Osteoblast (primary cell): ENCODE measurements at regions not wholly inside any gene's neighbourhood (a gene's known extent, or its start where the extent isn't known, plus 50 kb on each side); places are given as distances from the start of the nearest gene placed in this dataset.
A peak's percentile ranks its signal among the peaks of the same experiment; 100 is the strongest.

Experiments
- DNase-seq: peaks from one replicate; pipeline ENCODE4 v3.0.0; 2011; ENCODE audit warnings: low spot score, mixed read lengths; ENCODE audit not compliant: insufficient read length; ENCODE audit errors: missing footprints
- H2AFZ ChIP-seq: 2 replicates; pipeline ENCODE4 v1.6.0; 2011; ENCODE audit warnings: mild to moderate bottlenecking, low read length
- H3K27ac ChIP-seq: 2 replicates; pipeline ENCODE4 v1.5.1; 2011; ENCODE audit warnings: mild to moderate bottlenecking, low read depth, low read length, moderate library complexity
- H3K27me3 ChIP-seq: 2 replicates; pipeline ENCODE4 v1.6.0; 2012; ENCODE audit warnings: mild to moderate bottlenecking, control low read depth, inconsistent platforms, low read length, moderate library complexity; ENCODE audit not compliant: insufficient read depth
- H3K36me3 ChIP-seq: 2 replicates; pipeline ENCODE4 v1.5.1; 2011; ENCODE audit warnings: mild to moderate bottlenecking, low read length, control low read depth, moderate library complexity; ENCODE audit not compliant: insufficient read depth
- H3K4me1 ChIP-seq: 2 replicates; pipeline ENCODE4 v1.5.1; 2011; ENCODE audit warnings: mild to moderate bottlenecking, low read length, control low read depth, moderate library complexity; ENCODE audit not compliant: insufficient read depth
- H3K4me2 ChIP-seq: 2 replicates; pipeline ENCODE4 v1.6.0; 2011; ENCODE audit warnings: mild to moderate bottlenecking, low read length; ENCODE audit not compliant: insufficient read depth
- H3K4me3 ChIP-seq: fragments of 200-600 bp; sonication (generic); 3 replicates; pipeline ENCODE4 v1.5.1; 2012; ENCODE audit warnings: mild to moderate bottlenecking, low read length, inconsistent platforms; ENCODE audit not compliant: insufficient read depth
- H3K79me2 ChIP-seq: 2 replicates; pipeline ENCODE4 v1.6.0; 2012; ENCODE audit warnings: mild to moderate bottlenecking, low read length, control low read depth, inconsistent platforms; ENCODE audit not compliant: insufficient read depth
- H3K9me3 ChIP-seq: 2 replicates; pipeline ENCODE4 v1.5.1; 2011; ENCODE audit warnings: low read depth, low read length, control low read depth
- H4K20me1 ChIP-seq: 2 replicates; pipeline ENCODE4 v1.6.0; 2012; ENCODE audit warnings: mild to moderate bottlenecking, low read length, control low read depth; ENCODE audit not compliant: insufficient read depth
- CTCF ChIP-seq: IDR thresholded peaks from 2 replicates; pipeline ENCODE4 v1.5.1; 2011; ENCODE audit warnings: mild to moderate bottlenecking, low read depth, low read length, moderate library complexity; ENCODE audit errors: extremely low read depth

- H4K20me1 ChIP-seq = no peaks in the 10 kb centered on the region
- no peak for TF ChIP-seq CTCF
- no peaks in the 10 kb centered on the region for H3K79me2 ChIP-seq
- no peak for DNase-seq
- H3K36me3 ChIP-seq = no peaks in the 10 kb centered on the region
- no peak overlapping the region for H2AFZ ChIP-seq
- H3K9me3 ChIP-seq = no peaks in the 10 kb centered on the region
- H3K27ac ChIP-seq = no peak overlapping the region
- no peak overlapping the region for H3K4me2 ChIP-seq
- H3K27me3 ChIP-seq = no peaks in the 10 kb centered on the region
- H3K4me1 ChIP-seq = no peaks in the 10 kb centered on the region
- no peak overlapping the region for H3K4me3 ChIP-seq
Observed at GRCh38 chr2:163187119-163187518, 348.6 kb upstream of the KCNH7 start.

- Histone ChIP-seq H3K36me3 (no peaks in the 10 kb centered on the region), H3K27me3 (no peaks in the 10 kb centered on the region), H2AFZ (no peak overlapping the region), H3K27ac (no peak overlapping the region), H3K4me3 (no peak overlapping the region), H3K4me2 (no peak overlapping the region), H3K4me1 (no peaks in the 10 kb centered on the region), H3K79me2 (no peaks in the 10 kb centered on the region), H4K20me1 (no peaks in the 10 kb centered on the region), H3K9me3 (no peaks in the 10 kb centered on the region)
- no peak for DNase-seq
- no peak for TF ChIP-seq CTCF
Observed at GRCh38 chr2:163185160-163185559, 346.6 kb upstream of the KCNH7 start.

GRCh38 chr2:163182764-163183354 lies 344.3 kb upstream of the KCNH7 start:
- no peak overlapping the region for H2AFZ ChIP-seq
- H3K79me2 ChIP-seq = no peaks in the 10 kb centered on the region
- peak; percentile 14 for DNase-seq
- H3K4me2 ChIP-seq = no peak overlapping the region
- no peaks in the 10 kb centered on the region for H3K27me3 ChIP-seq
- H4K20me1 ChIP-seq = no peaks in the 10 kb centered on the region
- no peaks in the 10 kb centered on the region for H3K4me1 ChIP-seq
- no peaks in the 10 kb centered on the region for H3K9me3 ChIP-seq
- TF ChIP-seq CTCF = peak; percentile 61
- no peak overlapping the region for H3K27ac ChIP-seq
- no peaks in the 10 kb centered on the region for H3K36me3 ChIP-seq
- no peak overlapping the region for H3K4me3 ChIP-seq

- Histone ChIP-seq H3K9me3 (no peaks in the 10 kb centered on the region), H3K4me2 (no peak overlapping the region), H3K4me3 (no peak overlapping the region), H3K36me3 (no peaks in the 10 kb centered on the region), H3K79me2 (no peaks in the 10 kb centered on the region), H2AFZ (peak overlapping the region; percentile 6), H3K27me3 (no peaks in the 10 kb centered on the region), H3K4me1 (no peaks in the 10 kb centered on the region), H3K27ac (no peak overlapping the region), H4K20me1 (no peaks in the 10 kb centered on the region)
- peak; percentile 42 for DNase-seq
- no peak for TF ChIP-seq CTCF
Observed at GRCh38 chr2:163177592-163177991, 339.0 kb upstream of the KCNH7 start.
